Fibroblast of lung (primary cell): ENCODE measurements at regions not wholly inside any gene's neighbourhood (a gene's known extent, or its start where the extent isn't known, plus 50 kb on each side); places are given as distances from the start of the nearest gene placed in this dataset.

ENCODE experiments used
- EZH2 ChIP-seq: IDR thresholded peaks from 2 replicates; pipeline ENCODE4 v1.5.1; 2012; ENCODE audit warnings: low read length, control low read depth, mild to moderate bottlenecking; ENCODE audit errors: missing control alignments
- TF ChIP-seq, protein P1 (sequence below), 2 donors: IDR thresholded peaks in 1 of 2; conservative IDR thresholded peaks in 1 of 2; 1 replicate in 1 of 2; 2 replicates in 1 of 2; pipeline ENCODE4 v1.5.1; 2011 to 2012; ENCODE audit warnings: low read length in 2 of 2, control low read depth in 1 of 2, inconsistent platforms in 1 of 2, low read depth in 1 of 2, mild to moderate bottlenecking in 1 of 2

GRCh38 chr4:14668296-14668695 is 334.0 kb upstream of the CPEB2 start:
- TF ChIP-seq, protein P1, sequence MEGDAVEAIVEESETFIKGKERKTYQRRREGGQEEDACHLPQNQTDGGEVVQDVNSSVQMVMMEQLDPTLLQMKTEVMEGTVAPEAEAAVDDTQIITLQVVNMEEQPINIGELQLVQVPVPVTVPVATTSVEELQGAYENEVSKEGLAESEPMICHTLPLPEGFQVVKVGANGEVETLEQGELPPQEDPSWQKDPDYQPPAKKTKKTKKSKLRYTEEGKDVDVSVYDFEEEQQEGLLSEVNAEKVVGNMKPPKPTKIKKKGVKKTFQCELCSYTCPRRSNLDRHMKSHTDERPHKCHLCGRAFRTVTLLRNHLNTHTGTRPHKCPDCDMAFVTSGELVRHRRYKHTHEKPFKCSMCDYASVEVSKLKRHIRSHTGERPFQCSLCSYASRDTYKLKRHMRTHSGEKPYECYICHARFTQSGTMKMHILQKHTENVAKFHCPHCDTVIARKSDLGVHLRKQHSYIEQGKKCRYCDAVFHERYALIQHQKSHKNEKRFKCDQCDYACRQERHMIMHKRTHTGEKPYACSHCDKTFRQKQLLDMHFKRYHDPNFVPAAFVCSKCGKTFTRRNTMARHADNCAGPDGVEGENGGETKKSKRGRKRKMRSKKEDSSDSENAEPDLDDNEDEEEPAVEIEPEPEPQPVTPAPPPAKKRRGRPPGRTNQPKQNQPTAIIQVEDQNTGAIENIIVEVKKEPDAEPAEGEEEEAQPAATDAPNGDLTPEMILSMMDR (conservative IDR thresholded peaks at IDR 0.05 in 1 of 2, IDR thresholded peaks at IDR 0.05 in 1 of 2; ENCODE audit: low read depth in 1 of 2, low read length in 2 of 2): no peak
- no peak for TF ChIP-seq EZH2
